ENCODE measurements at regions not wholly inside any gene's neighbourhood (a gene's known extent, or its start where the extent isn't known, plus 50 kb on each side); places are given as distances from the start of the nearest gene placed in this dataset.

DNA sequence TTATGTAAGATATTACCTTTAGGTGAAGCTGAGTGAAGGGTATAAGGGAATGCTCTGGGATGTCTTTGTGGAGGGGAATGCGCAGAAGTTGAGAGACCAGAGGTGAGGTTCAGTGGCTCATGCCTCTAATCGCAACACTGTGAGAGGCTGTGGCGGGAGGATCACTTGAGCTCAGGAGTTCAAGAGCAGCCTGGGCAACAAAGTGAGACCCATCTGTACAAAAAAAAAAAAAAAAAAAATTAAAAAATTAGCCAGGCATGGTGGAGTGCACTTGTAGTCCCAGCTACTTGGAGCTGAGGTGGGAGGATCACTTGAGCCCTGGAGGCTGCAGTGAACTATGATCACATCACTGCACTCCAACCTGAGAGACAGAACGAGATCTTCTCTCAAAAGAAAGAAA, 57.3 kb upstream of the SP3 start:
- no peak for FAIRE-seq
- no peak for DNase-seq (ENCODE audit: insufficient read length)
- TF ChIP-seq TAF1 (IDR thresholded peaks at IDR 0.05; ENCODE audit: borderline replicate concordance, low read depth, low read length) (no peak), POLR2AphosphoS5 (IDR thresholded peaks at IDR 0.05; ENCODE audit: low read depth, low read length) (no peak), POLR2A (IDR thresholded peaks at IDR 0.05; ENCODE audit: low read depth, low read length) (no peak)

DNA sequence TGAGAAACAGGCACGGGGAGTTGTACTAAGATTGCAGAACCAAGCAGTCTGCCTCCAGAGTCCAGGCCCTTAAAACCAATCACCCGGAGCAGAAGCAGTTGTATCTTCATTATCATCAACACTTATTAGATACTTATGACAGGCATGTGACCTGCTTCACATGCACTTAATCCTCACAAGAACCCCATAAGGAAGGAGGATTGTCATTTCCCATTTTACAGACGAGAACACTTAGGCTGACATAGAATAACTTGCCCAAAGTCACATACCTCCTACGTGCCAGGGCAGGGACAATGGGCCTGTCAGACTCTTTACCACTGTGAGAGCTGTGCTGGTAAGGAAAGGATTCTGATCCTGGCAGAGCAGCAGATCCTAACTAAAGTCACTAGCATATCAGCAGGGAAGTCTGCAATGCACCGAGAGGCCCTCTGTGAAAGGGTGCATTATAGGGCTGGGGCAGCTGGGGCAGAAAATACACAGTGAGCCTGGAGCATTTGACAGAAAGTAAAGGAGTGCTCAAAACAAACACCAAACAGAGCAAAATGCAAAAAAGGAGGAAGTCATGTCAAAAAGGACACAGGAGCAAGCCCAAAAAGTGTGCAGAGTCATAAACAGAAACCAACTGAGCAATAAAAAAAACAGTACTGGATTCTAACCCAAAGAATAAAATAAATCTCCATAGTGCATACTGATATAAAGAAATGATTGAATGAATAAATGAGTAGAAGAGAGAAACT, 55.9 kb upstream of the SP3 start:
- FAIRE-seq (peak; percentile 24), DNase-seq (ENCODE audit: insufficient read length) (no peak)
- no peak for TF ChIP-seq POLR2A (IDR thresholded peaks at IDR 0.05; ENCODE audit: low read depth, low read length)
- no peak for TF ChIP-seq TAF1 (IDR thresholded peaks at IDR 0.05; ENCODE audit: borderline replicate concordance, low read depth, low read length)
- no peak for TF ChIP-seq POLR2AphosphoS5 (IDR thresholded peaks at IDR 0.05; ENCODE audit: low read depth, low read length)

DNA sequence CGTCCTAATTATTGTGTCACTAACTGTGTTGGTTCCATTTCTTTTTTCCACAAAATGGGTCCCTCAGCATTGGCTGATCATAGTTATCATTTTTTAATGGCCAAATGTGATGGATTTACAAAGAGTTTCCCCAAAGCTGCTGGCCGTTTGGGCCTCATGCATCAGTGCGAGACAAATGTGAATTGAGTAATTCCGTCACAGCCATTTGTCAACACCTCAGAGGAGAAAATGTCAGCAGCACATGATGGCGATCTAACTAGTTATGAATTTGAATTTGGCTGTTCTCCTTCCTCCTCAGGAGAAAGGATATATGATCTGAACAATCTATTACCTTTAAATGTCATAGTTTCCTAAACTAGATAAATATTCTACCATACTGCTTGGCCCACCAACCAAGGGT, 54.9 kb upstream of the SP3 start:
- no peak for DNase-seq (ENCODE audit: insufficient read length)
- FAIRE-seq = no peak
- TF ChIP-seq POLR2A (IDR thresholded peaks at IDR 0.05; ENCODE audit: low read depth, low read length) = no peak

DNA sequence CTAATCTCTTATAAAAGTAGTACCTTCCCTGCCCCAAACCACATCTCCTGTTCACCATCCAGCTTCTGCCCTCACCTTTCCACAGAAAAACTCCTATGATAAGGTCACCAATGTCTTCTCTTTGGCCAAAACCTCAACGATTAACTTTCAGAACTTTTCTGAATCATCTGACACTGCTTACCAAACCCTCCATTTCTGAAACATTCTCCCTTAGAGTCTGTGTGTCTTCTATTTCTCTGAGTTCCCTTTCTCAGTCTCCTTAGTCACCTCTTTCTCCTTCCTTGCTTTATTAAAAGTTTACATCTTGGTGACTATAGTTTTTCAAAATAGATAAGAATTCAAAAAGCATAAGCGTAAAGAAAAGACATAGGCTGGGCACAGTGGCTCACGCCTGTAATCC, 51.3 kb upstream of the SP3 start:
- TF ChIP-seq POLR2A (IDR thresholded peaks at IDR 0.05; ENCODE audit: low read depth, low read length) (no peak), POLR2AphosphoS5 (IDR thresholded peaks at IDR 0.05; ENCODE audit: low read depth, low read length) (no peak), TAF1 (IDR thresholded peaks at IDR 0.05; ENCODE audit: borderline replicate concordance, low read depth, low read length) (no peak)
- DNase-seq (ENCODE audit: insufficient read length) (no peak), FAIRE-seq (no peak)

DNA sequence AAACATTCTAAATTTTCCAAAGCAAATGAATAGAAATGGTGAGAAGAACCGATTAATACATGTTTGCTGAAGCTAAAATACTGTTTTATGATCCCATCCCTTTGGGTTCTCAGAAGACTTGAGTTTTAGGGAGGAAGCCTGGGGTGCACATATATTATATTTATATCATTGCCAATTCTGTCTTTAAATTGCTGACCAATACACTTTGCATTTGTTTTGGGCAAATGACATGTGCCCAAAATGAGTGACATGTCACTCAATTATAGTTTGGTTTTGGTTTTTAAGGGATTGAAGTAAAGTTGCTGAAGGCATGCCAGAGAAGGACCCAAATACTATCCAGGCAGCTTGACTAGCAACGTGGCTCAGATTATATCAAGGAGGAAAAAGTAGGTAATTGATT, 50.3 kb upstream of the SP3 start:
- DNase-seq (ENCODE audit: insufficient read length) (no peak), FAIRE-seq (no peak)
- TF ChIP-seq POLR2A (IDR thresholded peaks at IDR 0.05; ENCODE audit: low read depth, low read length) (no peak), POLR2AphosphoS5 (IDR thresholded peaks at IDR 0.05; ENCODE audit: low read depth, low read length) (no peak), TAF1 (IDR thresholded peaks at IDR 0.05; ENCODE audit: borderline replicate concordance, low read depth, low read length) (no peak)
